ENCODE measurements at regions not wholly inside any gene's neighbourhood (a gene's known extent, or its start where the extent isn't known, plus 50 kb on each side); places are given as distances from the start of the nearest gene placed in this dataset.

- no peak for TF ChIP-seq CTCF (IDR thresholded peaks at IDR 0.05; ENCODE audit: borderline replicate concordance, extremely low read depth, insufficient read depth)
- H3K9me3 ChIP-seq (ENCODE audit: control insufficient read depth in 2 of 3, insufficient read depth in 1 of 3, low read length in 3 of 3) = no peaks in the 10 kb centered on the region
- H3K9ac ChIP-seq (ENCODE audit: low read length in 3 of 3) = no peak overlapping the region
- H3K4me3 ChIP-seq (ENCODE audit: low read length in 3 of 3) = no peak overlapping the region
- intact Hi-C loops (cut with DNase I) = no loop called here
- no peak for FAIRE-seq
- H3K36me3 ChIP-seq (ENCODE audit: control insufficient read depth in 2 of 3, insufficient read depth in 3 of 3, low read length in 3 of 3) = no peaks in the 10 kb centered on the region
- no peak for DNase-seq
- H3K27ac ChIP-seq (ENCODE audit: low read depth in 2 of 2, low read length in 2 of 2) = no peak overlapping the region
- H3K27me3 ChIP-seq (ENCODE audit: control insufficient read depth, insufficient read depth, low read length) = no peaks in the 10 kb centered on the region
- H3K4me1 ChIP-seq (ENCODE audit: control insufficient read depth in 2 of 3, insufficient read depth in 2 of 3, low read depth in 1 of 3, low read length in 3 of 3) = peaks cover 0 to 21% (median 4%) of the 10 kb centered on the region in 3 donors
Observed at GRCh38 chr9:38336341-38336740, 56.2 kb upstream of the ALDH1B1 start.

DNA sequence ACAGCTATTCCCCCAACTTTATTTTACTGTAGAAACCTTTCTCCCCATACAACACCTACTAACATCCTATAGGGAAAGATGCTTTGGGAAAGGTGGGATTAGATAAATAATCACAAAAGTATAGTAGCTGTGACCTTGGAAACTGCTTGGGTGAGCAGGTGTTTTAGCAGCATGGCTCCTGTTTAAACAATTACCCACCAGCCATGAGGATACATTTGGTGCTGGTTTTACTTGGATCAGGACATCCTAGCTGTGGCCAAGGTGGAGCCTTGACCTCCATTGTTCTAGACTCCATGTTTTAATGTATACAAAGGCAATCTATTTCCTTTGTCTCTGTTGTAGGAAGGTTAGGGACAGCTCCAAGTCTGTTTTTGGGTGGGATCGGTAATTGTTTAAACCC lies 56.8 kb upstream of the ALDH1B1 start:
- FAIRE-seq (no peak), DNase-seq (no peak)
- Histone ChIP-seq H3K9ac (ENCODE audit: low read length in 3 of 3) (no peak overlapping the region), H3K4me3 (ENCODE audit: low read length in 3 of 3) (no peak overlapping the region), H3K27ac (ENCODE audit: low read depth in 2 of 2, low read length in 2 of 2) (no peak overlapping the region), H3K9me3 (ENCODE audit: control insufficient read depth in 2 of 3, insufficient read depth in 1 of 3, low read length in 3 of 3) (no peaks in the 10 kb centered on the region), H3K4me1 (ENCODE audit: control insufficient read depth in 2 of 3, insufficient read depth in 2 of 3, low read depth in 1 of 3, low read length in 3 of 3) (peaks cover 0 to 21% (median 4%) of the 10 kb centered on the region in 3 donors), H3K36me3 (ENCODE audit: control insufficient read depth in 2 of 3, insufficient read depth in 3 of 3, low read length in 3 of 3) (no peaks in the 10 kb centered on the region), H3K27me3 (ENCODE audit: control insufficient read depth, insufficient read depth, low read length) (no peaks in the 10 kb centered on the region)
- no peak for TF ChIP-seq CTCF (IDR thresholded peaks at IDR 0.05; ENCODE audit: borderline replicate concordance, extremely low read depth, insufficient read depth)
- intact Hi-C loops (cut with DNase I) = no loop called here

GRCh38 chr9:38334234-38334633 lies 58.3 kb upstream of the ALDH1B1 start:
- Histone ChIP-seq H3K9ac (ENCODE audit: low read length in 3 of 3) (no peak overlapping the region), H3K4me1 (ENCODE audit: control insufficient read depth in 2 of 3, insufficient read depth in 2 of 3, low read depth in 1 of 3, low read length in 3 of 3) (peaks cover 0 to 21% (median 6%) of the 10 kb centered on the region in 3 donors), H3K9me3 (ENCODE audit: control insufficient read depth in 2 of 3, insufficient read depth in 1 of 3, low read length in 3 of 3) (no peaks in the 10 kb centered on the region), H3K27ac (ENCODE audit: low read depth in 2 of 2, low read length in 2 of 2) (no peak overlapping the region), H3K27me3 (ENCODE audit: control insufficient read depth, insufficient read depth, low read length) (no peaks in the 10 kb centered on the region), H3K4me3 (ENCODE audit: low read length in 3 of 3) (no peak overlapping the region), H3K36me3 (ENCODE audit: control insufficient read depth in 2 of 3, insufficient read depth in 3 of 3, low read length in 3 of 3) (no peaks in the 10 kb centered on the region)
- intact Hi-C loops (cut with DNase I) = no loop called here
- FAIRE-seq (no peak), DNase-seq (no peak)
- TF ChIP-seq CTCF (IDR thresholded peaks at IDR 0.05; ENCODE audit: borderline replicate concordance, extremely low read depth, insufficient read depth) = no peak

DNA sequence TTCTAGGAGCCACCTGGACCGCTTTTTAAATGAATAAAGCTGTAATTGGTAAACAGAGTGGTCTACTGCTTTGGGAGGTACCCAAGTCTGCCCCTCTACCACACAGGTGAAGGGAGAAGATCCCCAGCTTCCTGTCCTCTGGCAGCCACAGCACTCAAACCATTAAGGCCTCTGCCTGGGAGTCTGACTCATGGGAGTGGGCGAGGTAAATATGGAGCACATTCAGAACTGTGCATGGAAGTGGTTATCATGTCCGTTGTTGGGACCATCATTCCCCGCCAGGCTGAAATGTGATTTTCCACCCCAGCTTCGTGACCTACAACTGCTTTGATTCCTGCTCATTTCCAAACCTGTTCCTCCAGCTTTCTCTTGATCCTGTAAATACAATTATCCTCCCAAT lies 59.5 kb upstream of the ALDH1B1 start:
- FAIRE-seq = no peak
- H3K36me3 ChIP-seq (ENCODE audit: control insufficient read depth in 2 of 3, insufficient read depth in 3 of 3, low read length in 3 of 3) = no peaks in the 10 kb centered on the region
- intact Hi-C loops (cut with DNase I) = no loop called here
- DNase-seq = no peak
- no peak overlapping the region for H3K9ac ChIP-seq (ENCODE audit: low read length in 3 of 3)
- TF ChIP-seq CTCF (IDR thresholded peaks at IDR 0.05; ENCODE audit: borderline replicate concordance, extremely low read depth, insufficient read depth) = no peak
- H3K4me3 ChIP-seq (ENCODE audit: low read length in 3 of 3) = no peak overlapping the region
- no peaks in the 10 kb centered on the region for H3K9me3 ChIP-seq (ENCODE audit: control insufficient read depth in 2 of 3, insufficient read depth in 1 of 3, low read length in 3 of 3)
- no peak overlapping the region for H3K27ac ChIP-seq (ENCODE audit: low read depth in 2 of 2, low read length in 2 of 2)
- peaks cover 0 to 10% (median 3%) of the 10 kb centered on the region in 3 donors for H3K4me1 ChIP-seq (ENCODE audit: control insufficient read depth in 2 of 3, insufficient read depth in 2 of 3, low read depth in 1 of 3, low read length in 3 of 3)
- H3K27me3 ChIP-seq (ENCODE audit: control insufficient read depth, insufficient read depth, low read length) = no peaks in the 10 kb centered on the region
